Smooth muscle cell (in vitro differentiated cells): ENCODE measurements at regions not wholly inside any gene's neighbourhood (a gene's known extent, or its start where the extent isn't known, plus 50 kb on each side); places are given as distances from the start of the nearest gene placed in this dataset.
A peak's percentile ranks its signal among the peaks of the same experiment; 100 is the strongest.

ENCODE experiments used
- DNase-seq: peaks from one replicate; lab custom pipeline; 2025; ENCODE audit not compliant: unreplicated experiment; lab: John Stamatoyannopoulos, UW
- H2AFZ ChIP-seq: fragments of 200-600 bp; sonication (generic); 2 replicates; pipeline ENCODE4 v1.6.0; 2016; ENCODE audit warnings: antibody characterized with exemption, low read depth, mild to moderate bottlenecking
- H3F3A ChIP-seq: fragments of 200-600 bp; sonication (generic); 2 replicates; pipeline ENCODE4 v1.6.0; 2017; ENCODE audit warnings: antibody characterized with exemption, low read depth
- H3K27ac ChIP-seq: fragments of 200-600 bp; sonication (generic); 2 replicates; pipeline ENCODE4 v1.5.1; 2016; ENCODE audit warnings: low read depth, mild to moderate bottlenecking
- H3K27me3 ChIP-seq: fragments of 200-600 bp; sonication (generic); 2 replicates; pipeline ENCODE4 v1.6.1; 2016; ENCODE audit warnings: low read depth, mild to moderate bottlenecking
- H3K36me3 ChIP-seq: fragments of 200-600 bp; sonication (generic); 2 replicates; pipeline ENCODE4 v1.5.1; 2016; ENCODE audit warnings: low read depth
- H3K4me1 ChIP-seq: fragments of 200-600 bp; sonication (generic); 2 replicates; pipeline ENCODE4 v1.5.1; 2016; ENCODE audit warnings: low read depth
- H3K4me2 ChIP-seq: fragments of 200-600 bp; sonication (generic); 2 replicates; pipeline ENCODE4 v1.6.0; 2016; ENCODE audit warnings: mild to moderate bottlenecking
- H3K4me3 ChIP-seq: fragments of 200-600 bp; sonication (generic); 2 replicates; pipeline ENCODE4 v1.5.1; 2016; ENCODE audit warnings: mild to moderate bottlenecking
- H3K79me2 ChIP-seq: fragments of 200-600 bp; sonication (generic); 2 replicates; pipeline ENCODE4 v1.6.0; 2016; ENCODE audit warnings: low read depth, mild to moderate bottlenecking
- H3K9ac ChIP-seq: fragments of 200-600 bp; sonication (generic); 2 replicates; pipeline ENCODE4 v1.6.0; 2016; ENCODE audit warnings: low read depth
- H3K9me3 ChIP-seq: fragments of 200-600 bp; sonication (generic); replicated peaks from 2 replicates; pipeline ENCODE4 v1.5.1; 2016; ENCODE audit warnings: low read depth
- H4K20me1 ChIP-seq: fragments of 200-600 bp; sonication (generic); 2 replicates; pipeline ENCODE4 v1.6.0; 2016; ENCODE audit warnings: low read depth
- WGBS: methylation state at CpG from one replicate; pipeline ENCODE4 v1.1.7; 2016; ENCODE audit warnings: low lambda C conversion rate; 5-methylcytosine and 5-hydroxymethylcytosine counted together
- TF ChIP-seq, protein P1 (sequence below): fragments of 200-600 bp; sonication (generic); IDR thresholded peaks from 2 replicates; pipeline ENCODE4 v1.5.1; 2017; ENCODE audit warnings: borderline replicate concordance, mild to moderate bottlenecking, antibody characterized with exemption; ENCODE audit not compliant: insufficient read depth, poor library complexity, severe bottlenecking

DNA sequence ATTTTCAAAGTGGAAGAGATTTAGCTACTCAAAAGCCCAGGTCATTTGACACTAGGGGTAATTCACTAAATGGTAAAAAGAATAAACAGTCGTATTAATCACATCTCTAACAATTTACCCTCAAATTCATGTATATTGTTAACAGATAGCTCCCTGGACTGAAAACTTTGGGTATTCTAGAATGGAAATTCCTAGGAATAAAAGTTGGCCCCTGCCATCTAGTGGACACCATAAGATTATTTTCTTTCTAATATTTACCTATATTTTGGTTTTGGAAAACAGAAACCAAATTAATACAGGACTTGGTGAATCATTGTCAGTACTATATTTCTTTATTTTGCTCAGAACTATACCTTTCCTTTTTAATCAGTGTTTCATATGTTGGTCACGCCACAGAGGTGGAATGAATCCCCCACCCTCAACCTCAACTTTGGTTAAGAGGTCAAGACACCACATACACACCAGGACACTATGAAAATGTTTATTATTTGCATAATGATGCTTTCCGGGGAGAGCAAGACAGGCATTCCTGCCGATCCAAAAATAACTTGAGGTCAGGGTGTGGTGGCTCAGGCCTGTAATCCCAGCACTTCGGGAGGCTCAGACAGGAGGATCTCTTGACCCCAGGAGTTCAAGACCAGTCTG, 96.2 kb upstream of the APOOL start:
- H4K20me1 ChIP-seq = no peaks in the 10 kb centered on the region
- no peak overlapping the region for H3K27ac ChIP-seq
- no peaks in the 10 kb centered on the region for H3K36me3 ChIP-seq
- no peak for DNase-seq
- H3K4me1 ChIP-seq = no peaks in the 10 kb centered on the region
- TF ChIP-seq, protein P1, sequence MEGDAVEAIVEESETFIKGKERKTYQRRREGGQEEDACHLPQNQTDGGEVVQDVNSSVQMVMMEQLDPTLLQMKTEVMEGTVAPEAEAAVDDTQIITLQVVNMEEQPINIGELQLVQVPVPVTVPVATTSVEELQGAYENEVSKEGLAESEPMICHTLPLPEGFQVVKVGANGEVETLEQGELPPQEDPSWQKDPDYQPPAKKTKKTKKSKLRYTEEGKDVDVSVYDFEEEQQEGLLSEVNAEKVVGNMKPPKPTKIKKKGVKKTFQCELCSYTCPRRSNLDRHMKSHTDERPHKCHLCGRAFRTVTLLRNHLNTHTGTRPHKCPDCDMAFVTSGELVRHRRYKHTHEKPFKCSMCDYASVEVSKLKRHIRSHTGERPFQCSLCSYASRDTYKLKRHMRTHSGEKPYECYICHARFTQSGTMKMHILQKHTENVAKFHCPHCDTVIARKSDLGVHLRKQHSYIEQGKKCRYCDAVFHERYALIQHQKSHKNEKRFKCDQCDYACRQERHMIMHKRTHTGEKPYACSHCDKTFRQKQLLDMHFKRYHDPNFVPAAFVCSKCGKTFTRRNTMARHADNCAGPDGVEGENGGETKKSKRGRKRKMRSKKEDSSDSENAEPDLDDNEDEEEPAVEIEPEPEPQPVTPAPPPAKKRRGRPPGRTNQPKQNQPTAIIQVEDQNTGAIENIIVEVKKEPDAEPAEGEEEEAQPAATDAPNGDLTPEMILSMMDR = peak; percentile 34
- no peaks in the 10 kb centered on the region for H3F3A ChIP-seq
- no peaks in the 10 kb centered on the region for H3K9me3 ChIP-seq
- no peak overlapping the region for H3K4me2 ChIP-seq
- H3K79me2 ChIP-seq = no peaks in the 10 kb centered on the region
- H3K27me3 ChIP-seq = no peaks in the 10 kb centered on the region
- no peak overlapping the region for H2AFZ ChIP-seq
- H3K9ac ChIP-seq = no peak overlapping the region
- 65% methylated on average over 5 of the region's 5 CpGs for WGBS
- H3K4me3 ChIP-seq = no peak overlapping the region

DNA sequence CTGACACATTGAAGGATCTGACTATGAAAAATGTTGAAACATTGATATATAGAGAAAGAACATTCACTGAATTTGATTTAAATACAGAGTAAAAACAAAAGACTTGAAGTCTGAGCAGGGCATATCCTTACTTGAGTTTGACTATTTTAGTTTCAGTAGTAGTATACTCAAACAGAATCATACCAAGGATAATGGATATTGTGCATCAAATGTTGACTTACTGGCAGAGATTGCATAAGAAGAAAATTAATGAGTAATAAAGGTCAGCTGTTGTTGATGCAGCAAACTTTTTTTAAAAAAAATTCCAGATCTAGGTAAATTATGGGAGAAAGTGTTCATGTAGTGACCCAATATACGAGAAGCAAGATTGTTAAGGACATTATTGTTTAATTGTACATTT, 94.5 kb upstream of the APOOL start:
- Histone ChIP-seq H3K4me2 (no peak overlapping the region), H3K9me3 (no peaks in the 10 kb centered on the region), H3K27ac (no peak overlapping the region), H3K36me3 (no peaks in the 10 kb centered on the region), H4K20me1 (no peaks in the 10 kb centered on the region), H3F3A (no peaks in the 10 kb centered on the region), H3K79me2 (no peaks in the 10 kb centered on the region), H3K4me1 (no peaks in the 10 kb centered on the region), H3K9ac (no peak overlapping the region), H2AFZ (no peak overlapping the region), H3K27me3 (no peaks in the 10 kb centered on the region), H3K4me3 (no peak overlapping the region)
- no peak for DNase-seq
- 71% methylated on average over 1 of the region's 1 CpG for WGBS
- TF ChIP-seq, protein P1 = no peak

DNA sequence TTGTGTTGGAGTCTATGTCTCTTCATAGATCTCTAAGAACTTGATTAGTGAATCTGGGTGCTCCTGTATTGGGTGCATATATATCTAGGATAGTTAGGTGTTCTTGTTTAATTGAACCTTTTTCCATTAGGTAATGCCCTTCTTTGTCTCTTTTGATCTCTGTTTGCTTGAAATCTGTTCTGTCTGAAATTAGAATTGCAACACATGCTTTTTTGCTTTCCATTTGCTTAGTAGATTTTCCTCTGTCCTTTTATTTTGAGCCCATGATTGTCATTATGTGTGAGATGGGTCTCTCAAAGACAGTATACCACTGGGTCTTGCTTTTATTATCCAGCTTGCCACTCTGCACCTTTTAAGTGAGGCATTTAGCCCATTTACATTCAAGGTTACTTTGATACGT, 79.1 kb upstream of the APOOL start:
- Histone ChIP-seq H3K4me1 (no peaks in the 10 kb centered on the region), H3K27ac (no peak overlapping the region), H3K9ac (no peak overlapping the region), H3K4me3 (no peak overlapping the region), H3K79me2 (no peaks in the 10 kb centered on the region), H3K27me3 (no peaks in the 10 kb centered on the region), H4K20me1 (no peaks in the 10 kb centered on the region), H3F3A (no peaks in the 10 kb centered on the region), H3K4me2 (no peak overlapping the region), H3K36me3 (no peaks in the 10 kb centered on the region), H3K9me3 (no peaks in the 10 kb centered on the region), H2AFZ (no peak overlapping the region)
- no peak for DNase-seq
- WGBS = 78% methylated on average over 1 of the region's 1 CpG
- TF ChIP-seq, protein P1 = no peak

DNA sequence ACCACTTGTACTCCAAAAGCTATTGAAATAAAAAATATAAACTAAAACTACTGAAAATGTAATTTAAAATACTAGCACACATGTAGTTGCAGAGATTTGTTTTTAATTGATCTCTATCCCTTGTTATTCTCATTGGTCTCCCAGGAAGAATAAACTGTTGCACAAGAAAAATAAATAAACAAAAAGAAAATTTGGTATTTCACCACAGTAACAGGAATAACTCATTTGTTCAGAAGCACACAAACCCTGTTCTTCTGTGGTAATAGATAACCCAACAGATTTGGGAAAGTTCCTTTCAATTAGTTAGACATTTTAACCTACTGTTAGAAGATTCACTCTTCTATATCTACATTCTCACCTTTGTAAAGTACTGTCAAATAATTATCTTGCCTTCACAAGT, 70.9 kb upstream of the APOOL start:
- H2AFZ ChIP-seq = no peak overlapping the region
- no peaks in the 10 kb centered on the region for H3K27me3 ChIP-seq
- no peaks in the 10 kb centered on the region for H4K20me1 ChIP-seq
- no peaks in the 10 kb centered on the region for H3K4me1 ChIP-seq
- no peaks in the 10 kb centered on the region for H3K79me2 ChIP-seq
- no peaks in the 10 kb centered on the region for H3K36me3 ChIP-seq
- no peak overlapping the region for H3K27ac ChIP-seq
- no peaks in the 10 kb centered on the region for H3F3A ChIP-seq
- no peak overlapping the region for H3K9ac ChIP-seq
- no peak for DNase-seq
- H3K4me3 ChIP-seq = no peak overlapping the region
- TF ChIP-seq, protein P1 = no peak
- H3K4me2 ChIP-seq = no peak overlapping the region
- H3K9me3 ChIP-seq = no peaks in the 10 kb centered on the region
